ENCODE measurements at regions not wholly inside any gene's neighbourhood (a gene's known extent, or its start where the extent isn't known, plus 50 kb on each side); places are given as distances from the start of the nearest gene placed in this dataset.

- TF ChIP-seq, protein P1, sequence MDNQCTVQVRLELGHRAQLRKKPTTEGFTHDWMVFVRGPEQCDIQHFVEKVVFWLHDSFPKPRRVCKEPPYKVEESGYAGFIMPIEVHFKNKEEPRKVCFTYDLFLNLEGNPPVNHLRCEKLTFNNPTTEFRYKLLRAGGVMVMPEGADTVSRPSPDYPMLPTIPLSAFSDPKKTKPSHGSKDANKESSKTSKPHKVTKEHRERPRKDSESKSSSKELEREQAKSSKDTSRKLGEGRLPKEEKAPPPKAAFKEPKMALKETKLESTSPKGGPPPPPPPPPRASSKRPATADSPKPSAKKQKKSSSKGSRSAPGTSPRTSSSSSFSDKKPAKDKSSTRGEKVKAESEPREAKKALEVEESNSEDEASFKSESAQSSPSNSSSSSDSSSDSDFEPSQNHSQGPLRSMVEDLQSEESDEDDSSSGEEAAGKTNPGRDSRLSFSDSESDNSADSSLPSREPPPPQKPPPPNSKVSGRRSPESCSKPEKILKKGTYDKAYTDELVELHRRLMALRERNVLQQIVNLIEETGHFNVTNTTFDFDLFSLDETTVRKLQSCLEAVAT (IDR thresholded peaks at IDR 0.05) = no peak
- peak; percentile 86 for TF ChIP-seq PAX5 (IDR thresholded peaks at IDR 0.05; ENCODE audit: borderline replicate concordance, low read depth, low read length)
- TF ChIP-seq, protein P2, sequence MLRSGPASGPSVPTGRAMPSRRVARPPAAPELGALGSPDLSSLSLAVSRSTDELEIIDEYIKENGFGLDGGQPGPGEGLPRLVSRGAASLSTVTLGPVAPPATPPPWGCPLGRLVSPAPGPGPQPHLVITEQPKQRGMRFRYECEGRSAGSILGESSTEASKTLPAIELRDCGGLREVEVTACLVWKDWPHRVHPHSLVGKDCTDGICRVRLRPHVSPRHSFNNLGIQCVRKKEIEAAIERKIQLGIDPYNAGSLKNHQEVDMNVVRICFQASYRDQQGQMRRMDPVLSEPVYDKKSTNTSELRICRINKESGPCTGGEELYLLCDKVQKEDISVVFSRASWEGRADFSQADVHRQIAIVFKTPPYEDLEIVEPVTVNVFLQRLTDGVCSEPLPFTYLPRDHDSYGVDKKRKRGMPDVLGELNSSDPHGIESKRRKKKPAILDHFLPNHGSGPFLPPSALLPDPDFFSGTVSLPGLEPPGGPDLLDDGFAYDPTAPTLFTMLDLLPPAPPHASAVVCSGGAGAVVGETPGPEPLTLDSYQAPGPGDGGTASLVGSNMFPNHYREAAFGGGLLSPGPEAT (IDR thresholded peaks at IDR 0.05; ENCODE audit: low read depth) = peak; percentile 51; the same call in 1 of the 2 replicates
- TF ChIP-seq TAF1 (IDR thresholded peaks at IDR 0.05; ENCODE audit: borderline replicate concordance, low read depth, low read length) = no peak
- TF ChIP-seq IKZF2 (IDR thresholded peaks at IDR 0.05) = peak; percentile 92 to 95
- TF ChIP-seq REST (IDR thresholded peaks at IDR 0.05; ENCODE audit: low read depth, low read length) = no peak
- peak; percentile 65; the same call in 1 of the 2 replicates for TF ChIP-seq RAD51 (IDR thresholded peaks at IDR 0.05)
- TF ChIP-seq WRNIP1 (IDR thresholded peaks at IDR 0.05; ENCODE audit: borderline replicate concordance, low read depth, low read length) = no peak
- no peak for TF ChIP-seq SREBF2 (IDR thresholded peaks at IDR 0.05; ENCODE audit: low read length)
- peak; percentile 44; the same call in 1 of the 2 replicates for TF ChIP-seq YY1 (IDR thresholded peaks at IDR 0.05; ENCODE audit: low read depth, low read length)
- peak; percentile 47; the same call in 1 of the 2 replicates for TF ChIP-seq ATF7 (IDR thresholded peaks at IDR 0.05; ENCODE audit: low read depth)
- no peak for TF ChIP-seq SMAD5 (IDR thresholded peaks at IDR 0.05; ENCODE audit: low read depth)
- peak; percentile 74 for TF ChIP-seq MEF2A (IDR thresholded peaks at IDR 0.05; ENCODE audit: insufficient read depth, low read depth, low read length)
- peak; percentile 44; the same call in 1 of the 2 replicates for TF ChIP-seq SPI1 (IDR thresholded peaks at IDR 0.05; ENCODE audit: borderline replicate concordance, insufficient read depth, low read depth, low read length)
- no peak for TF ChIP-seq MYB (IDR thresholded peaks at IDR 0.05; ENCODE audit: borderline replicate concordance, low read depth, low read length)
- no peak for TF ChIP-seq USF2 (IDR thresholded peaks at IDR 0.05; ENCODE audit: borderline replicate concordance, low read depth, low read length)
- TF ChIP-seq ZZZ3 (IDR thresholded peaks at IDR 0.05; ENCODE audit: control insufficient read depth, insufficient read length, low read depth) = no peak
- TF ChIP-seq CEBPB (IDR thresholded peaks at IDR 0.05; ENCODE audit: borderline replicate concordance in 1 of 2, low read depth in 2 of 2, low read length in 2 of 2) = peak in 1 of 2 experiments; percentile 24; a peak in 1 of 4 replicates
- no peak for TF ChIP-seq SUPT20H (IDR thresholded peaks at IDR 0.05; ENCODE audit: borderline replicate concordance, control insufficient read depth, low read depth, low read length)
- TF ChIP-seq, protein P3, sequence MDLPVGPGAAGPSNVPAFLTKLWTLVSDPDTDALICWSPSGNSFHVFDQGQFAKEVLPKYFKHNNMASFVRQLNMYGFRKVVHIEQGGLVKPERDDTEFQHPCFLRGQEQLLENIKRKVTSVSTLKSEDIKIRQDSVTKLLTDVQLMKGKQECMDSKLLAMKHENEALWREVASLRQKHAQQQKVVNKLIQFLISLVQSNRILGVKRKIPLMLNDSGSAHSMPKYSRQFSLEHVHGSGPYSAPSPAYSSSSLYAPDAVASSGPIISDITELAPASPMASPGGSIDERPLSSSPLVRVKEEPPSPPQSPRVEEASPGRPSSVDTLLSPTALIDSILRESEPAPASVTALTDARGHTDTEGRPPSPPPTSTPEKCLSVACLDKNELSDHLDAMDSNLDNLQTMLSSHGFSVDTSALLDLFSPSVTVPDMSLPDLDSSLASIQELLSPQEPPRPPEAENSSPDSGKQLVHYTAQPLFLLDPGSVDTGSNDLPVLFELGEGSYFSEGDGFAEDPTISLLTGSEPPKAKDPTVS (IDR thresholded peaks at IDR 0.05; ENCODE audit: low read depth, low read length) = no peak
These were observed 108.1 kb upstream of the SIX3 start (continued) for GRCh38 chr2:44833171-44834069.

Measured in GM12878 (cell line).